ENCODE measurements at regions not wholly inside any gene's neighbourhood (a gene's known extent, or its start where the extent isn't known, plus 50 kb on each side); places are given as distances from the start of the nearest gene placed in this dataset.

GRCh38 chr2:67667054-67667908, 270.1 kb downstream of the ETAA1 start (continued):
- TF ChIP-seq, protein P1, sequence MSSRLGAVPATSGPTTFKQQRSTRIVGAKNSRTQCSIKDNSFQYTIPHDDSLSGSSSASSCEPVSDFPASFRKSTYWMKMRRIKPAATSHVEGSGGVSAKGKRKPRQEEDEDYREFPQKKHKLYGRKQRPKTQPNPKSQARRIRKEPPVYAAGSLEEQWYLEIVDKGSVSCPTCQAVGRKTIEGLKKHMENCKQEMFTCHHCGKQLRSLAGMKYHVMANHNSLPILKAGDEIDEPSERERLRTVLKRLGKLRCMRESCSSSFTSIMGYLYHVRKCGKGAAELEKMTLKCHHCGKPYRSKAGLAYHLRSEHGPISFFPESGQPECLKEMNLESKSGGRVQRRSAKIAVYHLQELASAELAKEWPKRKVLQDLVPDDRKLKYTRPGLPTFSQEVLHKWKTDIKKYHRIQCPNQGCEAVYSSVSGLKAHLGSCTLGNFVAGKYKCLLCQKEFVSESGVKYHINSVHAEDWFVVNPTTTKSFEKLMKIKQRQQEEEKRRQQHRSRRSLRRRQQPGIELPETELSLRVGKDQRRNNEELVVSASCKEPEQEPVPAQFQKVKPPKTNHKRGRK (CRISPR knock-in tag; IDR thresholded peaks at IDR 0.05; ENCODE audit: borderline replicate concordance) = no peak
- TF ChIP-seq, protein P2, sequence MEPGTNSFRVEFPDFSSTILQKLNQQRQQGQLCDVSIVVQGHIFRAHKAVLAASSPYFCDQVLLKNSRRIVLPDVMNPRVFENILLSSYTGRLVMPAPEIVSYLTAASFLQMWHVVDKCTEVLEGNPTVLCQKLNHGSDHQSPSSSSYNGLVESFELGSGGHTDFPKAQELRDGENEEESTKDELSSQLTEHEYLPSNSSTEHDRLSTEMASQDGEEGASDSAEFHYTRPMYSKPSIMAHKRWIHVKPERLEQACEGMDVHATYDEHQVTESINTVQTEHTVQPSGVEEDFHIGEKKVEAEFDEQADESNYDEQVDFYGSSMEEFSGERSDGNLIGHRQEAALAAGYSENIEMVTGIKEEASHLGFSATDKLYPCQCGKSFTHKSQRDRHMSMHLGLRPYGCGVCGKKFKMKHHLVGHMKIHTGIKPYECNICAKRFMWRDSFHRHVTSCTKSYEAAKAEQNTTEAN (CRISPR knock-in tag; IDR thresholded peaks at IDR 0.05) = no peak
- TF ChIP-seq MYBL2 (CRISPR knock-in tag; IDR thresholded peaks at IDR 0.05) (no peak), CBFB (CRISPR knock-in tag; IDR thresholded peaks at IDR 0.05; ENCODE audit: low read depth) (no peak), SMAD3 (CRISPR knock-in tag; IDR thresholded peaks at IDR 0.05; ENCODE audit: borderline replicate concordance) (no peak), ZNF219 (CRISPR knock-in tag; IDR thresholded peaks at IDR 0.05; ENCODE audit: borderline replicate concordance) (no peak), NR1H2 (CRISPR knock-in tag; IDR thresholded peaks at IDR 0.05) (no peak)

- Mint-ChIP-seq H3K9me3 (no peaks in the 10 kb centered on the region), H3K4me1 (no peaks in the 10 kb centered on the region), H3K36me3 (no peaks in the 10 kb centered on the region), H3K27me3 (ENCODE audit: low read depth) (no peaks in the 10 kb centered on the region), H3K27ac (no peak overlapping the region), H3K4me3 (no peak overlapping the region)
- DNase-seq (ENCODE audit: low spot score) (no peak), ATAC-seq (no peak)
- CTCF ChIA-PET = no interaction called here
- no peak for TF ChIP-seq ZNF138 (CRISPR knock-in tag; conservative IDR thresholded peaks at IDR 0.05)
- TF ChIP-seq AR (CRISPR knock-in tag; IDR thresholded peaks at IDR 0.05) = no peak
- TF ChIP-seq ZBTB21 (CRISPR knock-in tag; IDR thresholded peaks at IDR 0.05; ENCODE audit: borderline replicate concordance) = no peak
- TF ChIP-seq, protein P3, sequence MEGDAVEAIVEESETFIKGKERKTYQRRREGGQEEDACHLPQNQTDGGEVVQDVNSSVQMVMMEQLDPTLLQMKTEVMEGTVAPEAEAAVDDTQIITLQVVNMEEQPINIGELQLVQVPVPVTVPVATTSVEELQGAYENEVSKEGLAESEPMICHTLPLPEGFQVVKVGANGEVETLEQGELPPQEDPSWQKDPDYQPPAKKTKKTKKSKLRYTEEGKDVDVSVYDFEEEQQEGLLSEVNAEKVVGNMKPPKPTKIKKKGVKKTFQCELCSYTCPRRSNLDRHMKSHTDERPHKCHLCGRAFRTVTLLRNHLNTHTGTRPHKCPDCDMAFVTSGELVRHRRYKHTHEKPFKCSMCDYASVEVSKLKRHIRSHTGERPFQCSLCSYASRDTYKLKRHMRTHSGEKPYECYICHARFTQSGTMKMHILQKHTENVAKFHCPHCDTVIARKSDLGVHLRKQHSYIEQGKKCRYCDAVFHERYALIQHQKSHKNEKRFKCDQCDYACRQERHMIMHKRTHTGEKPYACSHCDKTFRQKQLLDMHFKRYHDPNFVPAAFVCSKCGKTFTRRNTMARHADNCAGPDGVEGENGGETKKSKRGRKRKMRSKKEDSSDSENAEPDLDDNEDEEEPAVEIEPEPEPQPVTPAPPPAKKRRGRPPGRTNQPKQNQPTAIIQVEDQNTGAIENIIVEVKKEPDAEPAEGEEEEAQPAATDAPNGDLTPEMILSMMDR (IDR thresholded peaks at IDR 0.05) = no peak
- no peak for TF ChIP-seq ZNF396 (CRISPR knock-in tag; IDR thresholded peaks at IDR 0.05; ENCODE audit: borderline replicate concordance)
- no peak for TF ChIP-seq NFATC4 (CRISPR knock-in tag; IDR thresholded peaks at IDR 0.05)
- no peak for TF ChIP-seq NFYB (CRISPR knock-in tag; conservative IDR thresholded peaks at IDR 0.05; ENCODE audit: low read depth)
- TF ChIP-seq, protein P4, sequence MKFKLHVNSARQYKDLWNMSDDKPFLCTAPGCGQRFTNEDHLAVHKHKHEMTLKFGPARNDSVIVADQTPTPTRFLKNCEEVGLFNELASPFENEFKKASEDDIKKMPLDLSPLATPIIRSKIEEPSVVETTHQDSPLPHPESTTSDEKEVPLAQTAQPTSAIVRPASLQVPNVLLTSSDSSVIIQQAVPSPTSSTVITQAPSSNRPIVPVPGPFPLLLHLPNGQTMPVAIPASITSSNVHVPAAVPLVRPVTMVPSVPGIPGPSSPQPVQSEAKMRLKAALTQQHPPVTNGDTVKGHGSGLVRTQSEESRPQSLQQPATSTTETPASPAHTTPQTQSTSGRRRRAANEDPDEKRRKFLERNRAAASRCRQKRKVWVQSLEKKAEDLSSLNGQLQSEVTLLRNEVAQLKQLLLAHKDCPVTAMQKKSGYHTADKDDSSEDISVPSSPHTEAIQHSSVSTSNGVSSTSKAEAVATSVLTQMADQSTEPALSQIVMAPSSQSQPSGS (CRISPR knock-in tag; IDR thresholded peaks at IDR 0.05; ENCODE audit: borderline replicate concordance, low read depth) = no peak
- POLR2A ChIA-PET = no interaction called here
Observed at GRCh38 chr2:67668538-67668937, 271.4 kb downstream of the ETAA1 start.
